Sigmoid colon (tissue), 4 donors: ENCODE measurements at regions not wholly inside any gene's neighbourhood (a gene's known extent, or its start where the extent isn't known, plus 50 kb on each side); places are given as distances from the start of the nearest gene placed in this dataset.

Experiments
- EP300 ChIP-seq, 4 donors: sonication (generic); formaldehyde crosslinking; IDR thresholded peaks; one replicate each; pipeline ENCODE4 v1.6.1; 2017; ENCODE audit warnings: antibody characterized with exemption in 4 of 4
- POLR2A ChIP-seq, 2 donors: fragments of 450-650 bp; IDR thresholded peaks; one replicate each; pipeline ENCODE4 v1.6.1; 2016; ENCODE audit warnings: antibody characterized with exemption in 2 of 2, mild to moderate bottlenecking in 2 of 2, moderate library complexity in 2 of 2
- TF ChIP-seq, protein P1 (sequence below), 4 experiments: fragments of 450-650 bp in 3 of 4; fragments of 200-600 bp in 1 of 4; IDR thresholded peaks; one replicate each; pipeline ENCODE4 v1.5.1; 2016 to 2019; ENCODE audit warnings: antibody characterized with exemption in 4 of 4, mild to moderate bottlenecking in 3 of 4, moderate library complexity in 2 of 4

DNA sequence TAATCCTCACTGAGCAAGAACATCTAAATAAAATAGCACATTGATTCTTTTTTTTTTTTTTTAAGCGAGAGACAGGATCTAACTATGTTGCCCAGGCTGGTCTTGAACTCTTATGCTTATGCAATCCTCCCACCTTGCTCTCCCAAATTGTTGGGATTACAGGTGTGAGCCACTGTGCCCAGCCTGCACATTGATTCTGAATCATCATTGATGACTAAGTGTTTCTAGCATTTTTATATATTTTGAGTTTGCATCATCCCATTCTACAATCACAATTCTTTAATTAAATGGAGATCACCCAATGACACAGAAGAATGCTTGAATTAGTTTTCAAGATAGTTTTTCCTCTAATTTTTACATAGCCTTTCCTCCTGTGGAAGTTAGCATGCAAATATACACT is 354.1 kb downstream of the KLF5 start:
- TF ChIP-seq EP300 (IDR thresholded peaks at IDR 0.05): no peak
- TF ChIP-seq, protein P1, sequence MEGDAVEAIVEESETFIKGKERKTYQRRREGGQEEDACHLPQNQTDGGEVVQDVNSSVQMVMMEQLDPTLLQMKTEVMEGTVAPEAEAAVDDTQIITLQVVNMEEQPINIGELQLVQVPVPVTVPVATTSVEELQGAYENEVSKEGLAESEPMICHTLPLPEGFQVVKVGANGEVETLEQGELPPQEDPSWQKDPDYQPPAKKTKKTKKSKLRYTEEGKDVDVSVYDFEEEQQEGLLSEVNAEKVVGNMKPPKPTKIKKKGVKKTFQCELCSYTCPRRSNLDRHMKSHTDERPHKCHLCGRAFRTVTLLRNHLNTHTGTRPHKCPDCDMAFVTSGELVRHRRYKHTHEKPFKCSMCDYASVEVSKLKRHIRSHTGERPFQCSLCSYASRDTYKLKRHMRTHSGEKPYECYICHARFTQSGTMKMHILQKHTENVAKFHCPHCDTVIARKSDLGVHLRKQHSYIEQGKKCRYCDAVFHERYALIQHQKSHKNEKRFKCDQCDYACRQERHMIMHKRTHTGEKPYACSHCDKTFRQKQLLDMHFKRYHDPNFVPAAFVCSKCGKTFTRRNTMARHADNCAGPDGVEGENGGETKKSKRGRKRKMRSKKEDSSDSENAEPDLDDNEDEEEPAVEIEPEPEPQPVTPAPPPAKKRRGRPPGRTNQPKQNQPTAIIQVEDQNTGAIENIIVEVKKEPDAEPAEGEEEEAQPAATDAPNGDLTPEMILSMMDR (IDR thresholded peaks at IDR 0.05): no peak
- no peak for TF ChIP-seq POLR2A (IDR thresholded peaks at IDR 0.05)
